Stomach (tissue), 8 donors: ENCODE measurements at regions not wholly inside any gene's neighbourhood (a gene's known extent, or its start where the extent isn't known, plus 50 kb on each side); places are given as distances from the start of the nearest gene placed in this dataset.

Experiments used
- DNase-seq, 2 donors: peaks; one replicate each; pipeline versions ENCODE4 v3.0.0 to v3.0.0-alpha.2; 2013 to 2019
- H3K27ac ChIP-seq, 5 donors: fragments of 200-600 bp in 4 of 5; sonication (generic) in 4 of 5; one replicate each; pipeline ENCODE4 v1.5.1; 2013 to 2019; ENCODE audit warnings: mild to moderate bottlenecking in 1 of 5, moderate library complexity in 1 of 5
- H3K27me3 ChIP-seq, 3 donors: fragments of 200-600 bp; sonication (generic); one replicate each; pipeline ENCODE4 v1.5.1; 2017 to 2019; ENCODE audit warnings: mixed run types in 1 of 3
- H3K36me3 ChIP-seq, 4 donors: fragments of 200-600 bp; sonication (generic); 1 replicate in 3 of 4; 2 replicates in 1 of 4; pipeline ENCODE4 v1.5.1; 2016 to 2019
- H3K4me1 ChIP-seq, 4 donors: fragments of 200-600 bp; sonication (generic); one replicate each; pipeline ENCODE4 v1.5.1; 2016 to 2019
- H3K4me3 ChIP-seq, 4 donors: fragments of 200-600 bp; sonication (generic) in 3 of 4; one replicate each; pipeline ENCODE4 v1.5.1; 2016 to 2019; ENCODE audit warnings: mild to moderate bottlenecking in 1 of 4
- H3K9me3 ChIP-seq, 4 donors: fragments of 200-600 bp; sonication (generic); one replicate each; pipeline ENCODE4 v1.5.1; 2016 to 2019
- EP300 ChIP-seq: sonication (generic); formaldehyde crosslinking; IDR thresholded peaks from one replicate; pipeline ENCODE4 v1.6.1; 2017; ENCODE audit warnings: antibody characterized with exemption
- POLR2A ChIP-seq, 4 donors: fragments of 450-650 bp; IDR thresholded peaks; one replicate each; pipeline ENCODE4 v1.6.1; 2016; ENCODE audit warnings: antibody characterized with exemption in 4 of 4, control low read depth in 2 of 4, mild to moderate bottlenecking in 1 of 4, moderate library complexity in 1 of 4
- POLR2AphosphoS5 ChIP-seq, 3 donors: sonication (generic); formaldehyde crosslinking; IDR thresholded peaks; one replicate each; pipeline ENCODE4 v1.6.1; 2016; ENCODE audit warnings: antibody characterized with exemption in 3 of 3
- WGBS, 5 donors: extraction: QIAGEN DNeasy Blood & Tissue Kit in 3 of 5; methylation state at CpG; one replicate each; pipeline versions ENCODE4 v1.1.5 to v1.1.7; 2013 to 2018; 5-methylcytosine and 5-hydroxymethylcytosine counted together
- intact Hi-C: fragments of 100-400 bp; cut with DNase I; formaldehyde crosslinking; loops from one replicate; pipeline ENCODE4 v1.15.1; 2023; ENCODE audit warnings: low total_unique reads
- TF ChIP-seq, protein P1 (sequence below), 7 experiments: fragments of 450-650 bp in 4 of 7; fragments of 200-600 bp in 3 of 7; sonication (generic) in 3 of 7; IDR thresholded peaks; one replicate each; pipeline ENCODE4 v1.5.1; 2016 to 2019; ENCODE audit warnings: antibody characterized with exemption in 7 of 7, control low read depth in 2 of 7, mild to moderate bottlenecking in 1 of 7
- donor health status: healthy with polysubstance abuse.
- donor health status: Bipolar disorder and iron deficiency.
- donor health status: healthy.

DNA sequence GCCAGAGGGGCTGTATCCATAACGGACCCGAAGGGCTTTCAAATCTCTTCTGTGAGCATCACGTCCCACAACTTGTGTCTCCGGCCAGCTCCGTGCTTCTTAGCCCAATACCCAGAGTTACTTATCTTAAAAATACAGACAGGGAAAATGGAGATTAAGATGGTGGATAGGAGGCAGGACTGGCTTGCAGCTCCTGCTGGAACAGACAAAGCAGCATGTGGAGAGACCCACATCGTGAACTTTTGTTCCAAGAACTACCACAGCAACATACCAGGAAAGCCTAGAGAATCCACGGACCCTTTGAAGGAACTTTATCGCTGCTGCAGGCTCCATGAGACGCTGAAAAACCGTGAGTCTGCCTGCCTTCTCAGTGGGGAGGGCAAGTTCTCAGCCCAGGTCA, 113.7 kb downstream of the RNASET2 start:
- peaks cover 0 to 11% (median 4%) of the 10 kb centered on the region in 4 donors for H3K9me3 ChIP-seq
- H3K4me3 ChIP-seq = no peak overlapping the region
- intact Hi-C loops = no loop called here
- no peak overlapping the region for H3K27ac ChIP-seq
- no peaks in the 10 kb centered on the region for H3K4me1 ChIP-seq
- H3K27me3 ChIP-seq = no peaks in the 10 kb centered on the region
- WGBS, 5 donors = 86 to 96% (median 91%) methylated on average over 10 of the region's 10 CpGs
- H3K36me3 ChIP-seq = no peaks in the 10 kb centered on the region
- TF ChIP-seq, protein P1, sequence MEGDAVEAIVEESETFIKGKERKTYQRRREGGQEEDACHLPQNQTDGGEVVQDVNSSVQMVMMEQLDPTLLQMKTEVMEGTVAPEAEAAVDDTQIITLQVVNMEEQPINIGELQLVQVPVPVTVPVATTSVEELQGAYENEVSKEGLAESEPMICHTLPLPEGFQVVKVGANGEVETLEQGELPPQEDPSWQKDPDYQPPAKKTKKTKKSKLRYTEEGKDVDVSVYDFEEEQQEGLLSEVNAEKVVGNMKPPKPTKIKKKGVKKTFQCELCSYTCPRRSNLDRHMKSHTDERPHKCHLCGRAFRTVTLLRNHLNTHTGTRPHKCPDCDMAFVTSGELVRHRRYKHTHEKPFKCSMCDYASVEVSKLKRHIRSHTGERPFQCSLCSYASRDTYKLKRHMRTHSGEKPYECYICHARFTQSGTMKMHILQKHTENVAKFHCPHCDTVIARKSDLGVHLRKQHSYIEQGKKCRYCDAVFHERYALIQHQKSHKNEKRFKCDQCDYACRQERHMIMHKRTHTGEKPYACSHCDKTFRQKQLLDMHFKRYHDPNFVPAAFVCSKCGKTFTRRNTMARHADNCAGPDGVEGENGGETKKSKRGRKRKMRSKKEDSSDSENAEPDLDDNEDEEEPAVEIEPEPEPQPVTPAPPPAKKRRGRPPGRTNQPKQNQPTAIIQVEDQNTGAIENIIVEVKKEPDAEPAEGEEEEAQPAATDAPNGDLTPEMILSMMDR (IDR thresholded peaks at IDR 0.05) = no peak
- TF ChIP-seq EP300 (no peak), POLR2AphosphoS5 (IDR thresholded peaks at IDR 0.05) (no peak), POLR2A (IDR thresholded peaks at IDR 0.05) (no peak)
- DNase-seq = no peak

DNA sequence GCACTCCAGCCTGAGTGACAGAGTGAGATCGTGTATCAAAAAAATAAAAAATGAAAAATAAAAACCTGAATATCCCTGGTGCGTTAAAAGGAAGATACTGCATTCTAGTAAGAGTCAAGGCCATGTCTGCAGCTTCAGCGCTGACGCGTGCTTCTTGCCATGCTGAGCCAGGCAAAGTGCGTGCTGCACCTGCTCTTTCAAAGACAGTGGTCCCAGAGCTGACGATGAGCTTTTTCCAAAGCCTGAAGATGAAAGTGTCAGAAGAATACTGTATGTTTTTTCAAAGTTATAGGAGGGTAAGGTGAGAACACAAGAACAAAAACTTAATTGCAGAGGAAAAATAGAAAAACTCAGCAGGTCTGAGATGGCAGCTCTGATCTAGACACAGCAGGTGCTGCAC, 115.1 kb downstream of the RNASET2 start:
- H3K4me1 ChIP-seq = no peaks in the 10 kb centered on the region
- H3K27ac ChIP-seq = no peak overlapping the region
- H3K9me3 ChIP-seq = peaks cover 0 to under 1% (median 0%) of the 10 kb centered on the region in 4 donors
- H3K36me3 ChIP-seq = no peaks in the 10 kb centered on the region
- WGBS, 5 donors = 87 to 97% (median 95%) methylated on average over 7 of the region's 7 CpGs
- intact Hi-C loops = no loop called here
- no peak overlapping the region for H3K4me3 ChIP-seq
- TF ChIP-seq EP300 (no peak), POLR2AphosphoS5 (IDR thresholded peaks at IDR 0.05) (no peak), POLR2A (IDR thresholded peaks at IDR 0.05) (no peak)
- TF ChIP-seq, protein P1 (IDR thresholded peaks at IDR 0.05) = no peak
- H3K27me3 ChIP-seq = no peaks in the 10 kb centered on the region
- DNase-seq = no peak

DNA sequence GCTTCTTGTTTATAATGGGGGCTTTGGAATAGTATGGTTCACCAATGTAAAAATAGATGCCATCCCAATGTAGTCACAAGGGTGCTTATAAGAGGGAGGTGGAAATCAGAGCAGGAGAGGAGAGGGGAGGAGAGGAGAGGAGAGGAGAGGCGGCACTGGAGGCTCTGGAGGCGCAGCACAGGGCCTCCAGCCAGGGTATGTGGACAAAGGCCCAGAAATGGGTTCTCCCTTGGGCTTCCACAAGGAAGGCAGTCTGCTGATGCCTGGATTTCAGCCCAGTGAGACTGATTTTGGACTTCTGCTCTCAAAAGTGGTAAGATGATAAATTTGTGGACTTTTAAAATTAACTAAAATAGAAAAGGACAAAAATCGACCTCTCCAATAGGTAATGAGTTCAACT, 116.8 kb downstream of the RNASET2 start:
- H3K27ac ChIP-seq = no peak overlapping the region
- no peak overlapping the region for H3K4me3 ChIP-seq
- H3K9me3 ChIP-seq = no peaks in the 10 kb centered on the region
- WGBS, 5 donors = 33 to 92% (median 62%) methylated on average over 2 to 3 of the region's 3 CpGs
- no peak for DNase-seq
- H3K27me3 ChIP-seq = no peaks in the 10 kb centered on the region
- intact Hi-C loops = no loop called here
- no peaks in the 10 kb centered on the region for H3K4me1 ChIP-seq
- TF ChIP-seq POLR2A (IDR thresholded peaks at IDR 0.05) (no peak), POLR2AphosphoS5 (IDR thresholded peaks at IDR 0.05) (no peak), EP300 (no peak)
- TF ChIP-seq, protein P1 (IDR thresholded peaks at IDR 0.05) = no peak
- H3K36me3 ChIP-seq = no peaks in the 10 kb centered on the region

DNA sequence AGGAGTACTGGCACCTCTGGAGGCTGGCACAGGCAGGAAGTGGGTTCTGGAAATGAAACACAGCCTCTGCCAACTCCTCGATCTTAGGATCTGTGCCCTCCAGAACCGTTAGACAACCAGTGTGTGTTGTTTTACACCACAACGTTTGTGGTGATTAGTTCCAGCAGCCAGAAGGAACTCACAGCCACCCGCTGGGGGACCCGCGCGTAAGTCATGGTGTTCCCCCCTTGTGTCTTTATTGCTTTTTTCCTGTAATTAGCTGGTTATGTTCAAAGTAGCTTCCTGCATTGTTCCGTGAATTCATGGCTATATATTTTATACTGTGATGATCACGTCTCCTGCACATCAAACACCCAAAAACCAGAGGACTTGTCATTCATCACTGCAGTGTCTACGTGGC, 117.4 kb downstream of the RNASET2 start:
- no peaks in the 10 kb centered on the region for H3K36me3 ChIP-seq
- H3K27ac ChIP-seq = no peak overlapping the region
- no peak for DNase-seq
- 79 to 86% (median 83%) methylated on average over 10 of the region's 10 CpGs for WGBS, 5 donors
- intact Hi-C loops = no loop called here
- H3K4me3 ChIP-seq = no peak overlapping the region
- H3K27me3 ChIP-seq = no peaks in the 10 kb centered on the region
- H3K4me1 ChIP-seq = no peaks in the 10 kb centered on the region
- no peaks in the 10 kb centered on the region for H3K9me3 ChIP-seq
- TF ChIP-seq, protein P1 (IDR thresholded peaks at IDR 0.05) = no peak
- TF ChIP-seq POLR2AphosphoS5 (IDR thresholded peaks at IDR 0.05) (no peak), POLR2A (IDR thresholded peaks at IDR 0.05) (no peak), EP300 (no peak)
